ENCODE measurements at regions not wholly inside any gene's neighbourhood (a gene's known extent, or its start where the extent isn't known, plus 50 kb on each side); places are given as distances from the start of the nearest gene placed in this dataset.

GRCh38 chr1:112788561-112788960 is 73.4 kb upstream of the PPM1J start:
- Histone ChIP-seq H3K36me3 (replicated peaks) (no peaks in the 10 kb centered on the region), H3K4me3 (ENCODE audit: low read depth, low read length) (no peak overlapping the region), H3K27ac (no peak overlapping the region), H3K27me3 (replicated peaks) (no peaks in the 10 kb centered on the region)
- no peak for TF ChIP-seq CTCF (IDR thresholded peaks at IDR 0.05; ENCODE audit: low read depth, low read length, missing control alignments)
- in situ Hi-C loops (cut with HindIII; ENCODE audit: low pct_ligation_motif_present, low sequenced_read_pairs): no loop called here
- DNase-seq: no peak

- no peaks in the 10 kb centered on the region for H3K27me3 ChIP-seq (replicated peaks)
- no peak overlapping the region for H3K27ac ChIP-seq
- in situ Hi-C loops (cut with HindIII; ENCODE audit: low pct_ligation_motif_present, low sequenced_read_pairs): no loop called here
- no peak for DNase-seq
- no peaks in the 10 kb centered on the region for H3K36me3 ChIP-seq (replicated peaks)
- H3K4me3 ChIP-seq (ENCODE audit: low read depth, low read length): no peak overlapping the region
- TF ChIP-seq CTCF (IDR thresholded peaks at IDR 0.05; ENCODE audit: low read depth, low read length, missing control alignments): no peak
Measured at GRCh38 chr1:112788054-112788453, 72.9 kb upstream of the PPM1J start.

- no peaks in the 10 kb centered on the region for H3K36me3 ChIP-seq (replicated peaks)
- no peaks in the 10 kb centered on the region for H3K27me3 ChIP-seq (replicated peaks)
- H3K4me3 ChIP-seq (ENCODE audit: low read depth, low read length): no peak overlapping the region
- no peak for TF ChIP-seq CTCF (IDR thresholded peaks at IDR 0.05; ENCODE audit: low read depth, low read length, missing control alignments)
- no peak overlapping the region for H3K27ac ChIP-seq
- DNase-seq: no peak
- in situ Hi-C loops (cut with HindIII; ENCODE audit: low pct_ligation_motif_present, low sequenced_read_pairs): no loop called here
Measured at GRCh38 chr1:112783059-112783458, 67.9 kb upstream of the PPM1J start.

- Histone ChIP-seq H3K27ac (no peak overlapping the region), H3K27me3 (replicated peaks) (no peaks in the 10 kb centered on the region), H3K4me3 (ENCODE audit: low read depth, low read length) (no peak overlapping the region), H3K36me3 (replicated peaks) (no peaks in the 10 kb centered on the region)
- in situ Hi-C loops (cut with HindIII; ENCODE audit: low pct_ligation_motif_present, low sequenced_read_pairs): no loop called here
- DNase-seq: no peak
- no peak for TF ChIP-seq CTCF (IDR thresholded peaks at IDR 0.05; ENCODE audit: low read depth, low read length, missing control alignments)
Measured at GRCh38 chr1:112779665-112780526, 64.8 kb upstream of the PPM1J start.

- H3K27ac ChIP-seq: no peak overlapping the region
- in situ Hi-C loops (cut with HindIII; ENCODE audit: low pct_ligation_motif_present, low sequenced_read_pairs): no loop called here
Measured at GRCh38 chr1:112778137-112778536, 63.0 kb upstream of the PPM1J start.

More at GRCh38 chr1:112778137-112778536, 63.0 kb upstream of the PPM1J start:
- DNase-seq: no peak
- Histone ChIP-seq H3K36me3 (replicated peaks) (no peaks in the 10 kb centered on the region), H3K27me3 (replicated peaks) (no peaks in the 10 kb centered on the region), H3K4me3 (ENCODE audit: low read depth, low read length) (no peak overlapping the region)
- TF ChIP-seq CTCF (IDR thresholded peaks at IDR 0.05; ENCODE audit: low read depth, low read length, missing control alignments): no peak

All from brain microvascular endothelial cell (primary cell).